ENCODE measurements at regions not wholly inside any gene's neighbourhood (a gene's known extent, or its start where the extent isn't known, plus 50 kb on each side); places are given as distances from the start of the nearest gene placed in this dataset.

DNA sequence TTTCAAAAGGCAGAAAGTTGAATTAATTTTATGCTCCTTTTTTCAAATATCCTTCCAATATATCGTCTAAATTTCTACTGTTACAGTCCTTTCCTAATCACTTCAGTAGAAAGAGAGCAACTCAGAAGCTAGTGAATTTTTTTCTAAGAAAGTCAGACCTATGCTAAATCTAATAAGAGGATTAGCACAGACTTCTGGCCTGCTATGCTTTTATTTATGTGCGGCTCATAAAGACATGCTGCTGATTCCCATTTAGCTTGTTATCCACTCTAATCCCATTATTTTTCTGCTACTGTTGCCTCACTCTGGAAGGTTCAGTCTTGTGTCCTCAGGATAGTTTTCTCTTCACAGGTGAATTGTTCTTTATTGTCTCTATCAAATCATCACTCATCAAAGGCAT is 473.5 kb upstream of the FAM241A start:
- Histone ChIP-seq H3F3A (ENCODE audit: insufficient read depth, low read length, poor library complexity, severe bottlenecking) (no peaks in the 10 kb centered on the region), H2AFZ (ENCODE audit: low read depth, low read length) (no peak overlapping the region), H3K9me2 (ENCODE audit: insufficient read depth, low read length) (no peaks in the 10 kb centered on the region), H3K36me3 (ENCODE audit: insufficient read depth, low read length) (no peaks in the 10 kb centered on the region), H3K27me3 (ENCODE audit: insufficient read depth, low read depth, low read length) (no peaks in the 10 kb centered on the region), H4K20me1 (ENCODE audit: insufficient read depth) (no peaks in the 10 kb centered on the region), H3K9me3 (ENCODE audit: low read length) (no peaks in the 10 kb centered on the region), H3K79me2 (replicated peaks; ENCODE audit: insufficient read depth, low read length) (no peaks in the 10 kb centered on the region), H3K4me3 (ENCODE audit: low read length) (no peak overlapping the region), H3K4me2 (ENCODE audit: low read length) (no peak overlapping the region), H3K27ac (ENCODE audit: low read length) (no peak overlapping the region), H3K9ac (ENCODE audit: low read length) (no peak overlapping the region)
- no peak for TF ChIP-seq TAF1 (IDR thresholded peaks at IDR 0.05; ENCODE audit: low read depth)
- TF ChIP-seq, protein P1, sequence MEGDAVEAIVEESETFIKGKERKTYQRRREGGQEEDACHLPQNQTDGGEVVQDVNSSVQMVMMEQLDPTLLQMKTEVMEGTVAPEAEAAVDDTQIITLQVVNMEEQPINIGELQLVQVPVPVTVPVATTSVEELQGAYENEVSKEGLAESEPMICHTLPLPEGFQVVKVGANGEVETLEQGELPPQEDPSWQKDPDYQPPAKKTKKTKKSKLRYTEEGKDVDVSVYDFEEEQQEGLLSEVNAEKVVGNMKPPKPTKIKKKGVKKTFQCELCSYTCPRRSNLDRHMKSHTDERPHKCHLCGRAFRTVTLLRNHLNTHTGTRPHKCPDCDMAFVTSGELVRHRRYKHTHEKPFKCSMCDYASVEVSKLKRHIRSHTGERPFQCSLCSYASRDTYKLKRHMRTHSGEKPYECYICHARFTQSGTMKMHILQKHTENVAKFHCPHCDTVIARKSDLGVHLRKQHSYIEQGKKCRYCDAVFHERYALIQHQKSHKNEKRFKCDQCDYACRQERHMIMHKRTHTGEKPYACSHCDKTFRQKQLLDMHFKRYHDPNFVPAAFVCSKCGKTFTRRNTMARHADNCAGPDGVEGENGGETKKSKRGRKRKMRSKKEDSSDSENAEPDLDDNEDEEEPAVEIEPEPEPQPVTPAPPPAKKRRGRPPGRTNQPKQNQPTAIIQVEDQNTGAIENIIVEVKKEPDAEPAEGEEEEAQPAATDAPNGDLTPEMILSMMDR (IDR thresholded peaks at IDR 0.05; ENCODE audit: poor library complexity, severe bottlenecking) = no peak
- no peak for TF ChIP-seq EP300 (conservative IDR thresholded peaks at IDR 0.05; ENCODE audit: poor library complexity, severe bottlenecking)
- no peak for TF ChIP-seq MXI1 (conservative IDR thresholded peaks at IDR 0.05; ENCODE audit: poor library complexity, severe bottlenecking)
- TF ChIP-seq, protein P2, sequence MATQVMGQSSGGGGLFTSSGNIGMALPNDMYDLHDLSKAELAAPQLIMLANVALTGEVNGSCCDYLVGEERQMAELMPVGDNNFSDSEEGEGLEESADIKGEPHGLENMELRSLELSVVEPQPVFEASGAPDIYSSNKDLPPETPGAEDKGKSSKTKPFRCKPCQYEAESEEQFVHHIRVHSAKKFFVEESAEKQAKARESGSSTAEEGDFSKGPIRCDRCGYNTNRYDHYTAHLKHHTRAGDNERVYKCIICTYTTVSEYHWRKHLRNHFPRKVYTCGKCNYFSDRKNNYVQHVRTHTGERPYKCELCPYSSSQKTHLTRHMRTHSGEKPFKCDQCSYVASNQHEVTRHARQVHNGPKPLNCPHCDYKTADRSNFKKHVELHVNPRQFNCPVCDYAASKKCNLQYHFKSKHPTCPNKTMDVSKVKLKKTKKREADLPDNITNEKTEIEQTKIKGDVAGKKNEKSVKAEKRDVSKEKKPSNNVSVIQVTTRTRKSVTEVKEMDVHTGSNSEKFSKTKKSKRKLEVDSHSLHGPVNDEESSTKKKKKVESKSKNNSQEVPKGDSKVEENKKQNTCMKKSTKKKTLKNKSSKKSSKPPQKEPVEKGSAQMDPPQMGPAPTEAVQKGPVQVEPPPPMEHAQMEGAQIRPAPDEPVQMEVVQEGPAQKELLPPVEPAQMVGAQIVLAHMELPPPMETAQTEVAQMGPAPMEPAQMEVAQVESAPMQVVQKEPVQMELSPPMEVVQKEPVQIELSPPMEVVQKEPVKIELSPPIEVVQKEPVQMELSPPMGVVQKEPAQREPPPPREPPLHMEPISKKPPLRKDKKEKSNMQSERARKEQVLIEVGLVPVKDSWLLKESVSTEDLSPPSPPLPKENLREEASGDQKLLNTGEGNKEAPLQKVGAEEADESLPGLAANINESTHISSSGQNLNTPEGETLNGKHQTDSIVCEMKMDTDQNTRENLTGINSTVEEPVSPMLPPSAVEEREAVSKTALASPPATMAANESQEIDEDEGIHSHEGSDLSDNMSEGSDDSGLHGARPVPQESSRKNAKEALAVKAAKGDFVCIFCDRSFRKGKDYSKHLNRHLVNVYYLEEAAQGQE (IDR thresholded peaks at IDR 0.05; ENCODE audit: borderline replicate concordance) = no peak
- TF ChIP-seq POLR2AphosphoS5 (IDR thresholded peaks at IDR 0.05) = no peak
- TF ChIP-seq SMC3 (conservative IDR thresholded peaks at IDR 0.05; ENCODE audit: poor library complexity) = no peak
- no peak for TF ChIP-seq EZH2 (IDR thresholded peaks at IDR 0.05; ENCODE audit: borderline replicate concordance, insufficient read depth, low read length, poor library complexity, severe bottlenecking)
- no peak for TF ChIP-seq RAD21 (conservative IDR thresholded peaks at IDR 0.05)

DNA sequence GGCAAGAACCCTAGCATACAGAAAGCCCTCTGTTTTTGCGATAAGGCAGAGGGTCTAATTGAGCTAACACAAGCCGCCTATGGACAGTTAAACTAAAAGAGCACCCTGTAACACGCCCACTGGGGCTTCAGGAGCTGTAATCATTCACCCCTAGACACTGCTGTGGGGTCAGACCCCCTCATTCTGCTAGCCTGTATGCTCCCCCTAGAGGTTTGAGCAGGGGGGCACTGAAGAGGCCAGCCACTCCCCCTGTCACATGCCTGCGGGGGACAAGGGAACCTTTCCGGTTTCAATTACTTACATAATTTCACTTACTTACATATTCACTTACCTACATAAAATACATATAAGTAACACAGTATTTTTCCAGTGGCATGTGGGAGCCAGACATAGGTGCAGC is 469.5 kb upstream of the FAM241A start:
- Histone ChIP-seq H3K27ac (ENCODE audit: low read length) (no peak overlapping the region), H3K79me2 (replicated peaks; ENCODE audit: insufficient read depth, low read length) (no peaks in the 10 kb centered on the region), H3K9me2 (ENCODE audit: insufficient read depth, low read length) (no peaks in the 10 kb centered on the region), H3K4me2 (ENCODE audit: low read length) (no peak overlapping the region), H3K36me3 (ENCODE audit: insufficient read depth, low read length) (no peaks in the 10 kb centered on the region), H3K4me3 (ENCODE audit: low read length) (no peak overlapping the region), H3K9ac (ENCODE audit: low read length) (no peak overlapping the region), H2AFZ (ENCODE audit: low read depth, low read length) (no peak overlapping the region), H3K27me3 (ENCODE audit: insufficient read depth, low read depth, low read length) (no peaks in the 10 kb centered on the region), H4K20me1 (ENCODE audit: insufficient read depth) (no peaks in the 10 kb centered on the region), H3F3A (ENCODE audit: insufficient read depth, low read length, poor library complexity, severe bottlenecking) (no peaks in the 10 kb centered on the region), H3K9me3 (ENCODE audit: low read length) (no peaks in the 10 kb centered on the region)
- no peak for TF ChIP-seq EZH2 (IDR thresholded peaks at IDR 0.05; ENCODE audit: borderline replicate concordance, insufficient read depth, low read length, poor library complexity, severe bottlenecking)
- TF ChIP-seq TAF1 (IDR thresholded peaks at IDR 0.05; ENCODE audit: low read depth) = no peak
- TF ChIP-seq RAD21 (conservative IDR thresholded peaks at IDR 0.05) = no peak
- no peak for TF ChIP-seq MXI1 (conservative IDR thresholded peaks at IDR 0.05; ENCODE audit: poor library complexity, severe bottlenecking)
- no peak for TF ChIP-seq SMC3 (conservative IDR thresholded peaks at IDR 0.05; ENCODE audit: poor library complexity)
- TF ChIP-seq, protein P1 (IDR thresholded peaks at IDR 0.05; ENCODE audit: poor library complexity, severe bottlenecking) = no peak
- no peak for TF ChIP-seq EP300 (conservative IDR thresholded peaks at IDR 0.05; ENCODE audit: poor library complexity, severe bottlenecking)
- TF ChIP-seq, protein P2 (IDR thresholded peaks at IDR 0.05; ENCODE audit: borderline replicate concordance) = no peak
- TF ChIP-seq POLR2AphosphoS5 (IDR thresholded peaks at IDR 0.05) = no peak
